ENCODE measurements at regions not wholly inside any gene's neighbourhood (a gene's known extent, or its start where the extent isn't known, plus 50 kb on each side); places are given as distances from the start of the nearest gene placed in this dataset.
A peak's percentile ranks its signal among the peaks of the same experiment; 100 is the strongest.
"Not testable (repeated sequence)": the region's sequence is repeated elsewhere in the genome, so short reads cannot be mapped to it uniquely, and the experiment has no call there.

DNA sequence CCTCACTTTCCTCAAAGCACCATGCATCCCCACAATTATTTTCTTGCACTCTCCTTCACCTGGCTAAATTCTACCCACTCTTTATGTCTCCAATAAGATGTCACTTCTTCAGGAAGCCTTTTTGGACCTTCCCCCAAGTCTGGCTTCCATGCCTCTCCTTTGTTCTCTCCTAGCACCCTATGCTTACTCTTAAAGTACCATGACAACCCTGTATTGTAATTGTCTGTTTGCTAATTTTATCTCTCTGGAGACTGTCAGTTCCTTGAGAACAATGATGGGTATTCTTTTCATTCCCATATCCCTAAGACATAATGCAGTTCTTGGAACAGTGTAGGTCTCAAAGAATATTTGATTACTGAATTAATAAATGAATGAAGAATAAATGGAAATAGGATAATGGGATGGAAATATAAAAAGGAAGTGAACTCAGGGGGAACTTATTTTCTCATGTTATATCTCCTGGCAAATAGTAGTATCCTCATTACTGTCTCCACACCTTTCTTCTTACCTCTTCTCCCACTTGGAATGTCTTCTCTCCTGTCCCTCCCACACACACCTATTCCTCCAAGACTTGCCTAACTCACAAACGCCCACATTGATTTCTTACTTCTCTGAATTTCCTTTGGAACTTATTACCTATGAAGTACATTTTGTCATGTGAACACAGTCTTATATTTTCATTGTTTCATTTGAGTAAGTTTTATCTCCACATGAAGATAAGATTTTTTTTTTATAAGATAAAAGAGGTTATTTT, 499.1 kb downstream of the NFIB start:
- no peak for DNase-seq (ENCODE audit: low spot score)

- DNase-seq (ENCODE audit: low spot score): no peak
Measured at GRCh38 chr9:13811876-13812275, 502.1 kb downstream of the NFIB start.

GRCh38 chr9:13810510-13810909, 503.4 kb downstream of the NFIB start:
- DNase-seq (ENCODE audit: low spot score): no peak

DNA sequence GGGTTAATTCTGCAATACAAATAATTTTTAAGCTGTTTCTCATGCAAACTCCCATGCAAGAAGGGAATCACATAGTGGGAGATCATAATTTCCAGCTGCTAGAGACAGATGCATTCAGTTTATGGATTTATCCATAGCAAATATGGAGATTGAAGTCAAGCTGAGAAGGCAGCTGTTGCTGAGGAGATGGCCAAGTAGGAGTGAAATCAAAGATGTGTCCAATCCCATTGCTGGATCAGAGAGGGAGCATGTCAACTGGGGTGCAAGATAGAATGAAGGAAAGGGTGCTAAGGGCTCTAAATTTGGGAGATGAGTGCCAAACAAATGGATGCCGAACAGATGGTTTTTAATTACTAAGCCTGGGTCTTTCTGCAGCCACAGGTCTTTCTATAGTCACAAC, 504.5 kb downstream of the NFIB start:
- no peak for DNase-seq (ENCODE audit: low spot score)

GRCh38 chr9:13807118-13807517, 506.8 kb downstream of the NFIB start:
- DNase-seq (ENCODE audit: low spot score): no peak

DNA sequence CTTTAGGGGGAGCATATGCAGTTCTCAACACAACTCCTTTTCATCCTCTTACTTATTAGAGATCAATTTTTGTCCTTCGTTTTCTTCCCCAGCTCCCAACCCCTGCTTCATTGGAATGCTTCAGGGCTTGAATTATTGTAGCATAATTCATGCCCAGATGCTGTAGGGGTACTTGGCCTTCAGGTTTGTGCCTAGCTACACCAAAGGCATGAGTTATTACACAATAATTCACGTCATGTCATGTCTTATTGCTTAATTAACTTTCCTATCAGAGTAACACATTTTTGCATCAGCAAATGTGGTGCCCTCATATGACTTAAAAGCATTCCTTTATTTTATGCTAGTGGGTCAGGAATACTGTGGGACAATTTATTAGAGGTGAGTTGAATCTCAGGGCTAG, 507.2 kb downstream of the NFIB start:
- DNase-seq (ENCODE audit: low spot score): no peak

- DNase-seq (ENCODE audit: low spot score): no peak
Measured at GRCh38 chr9:13805546-13805945, 508.4 kb downstream of the NFIB start.

DNA sequence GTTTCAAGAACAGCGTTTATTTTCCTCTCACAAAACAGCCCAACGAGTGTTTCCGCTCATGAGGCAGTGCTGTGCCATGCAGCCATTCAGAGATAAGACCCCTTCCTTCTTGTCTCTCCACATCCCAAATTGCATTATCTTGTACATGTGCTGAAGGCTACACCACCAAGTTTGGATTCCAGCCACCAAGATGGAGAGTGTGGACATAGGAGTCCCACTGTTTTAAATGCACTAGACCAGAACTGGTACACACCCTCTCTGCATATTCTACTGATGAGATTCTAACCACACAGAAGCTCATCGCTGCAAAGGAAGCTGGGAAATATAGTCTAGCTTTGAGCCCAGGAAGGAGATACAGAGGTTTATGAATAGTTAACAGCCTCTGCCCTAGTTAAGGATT, 509.4 kb downstream of the NFIB start:
- no peak for DNase-seq (ENCODE audit: low spot score)

GRCh38 chr9:13800776-13801175, 513.2 kb downstream of the NFIB start:
- no peak for DNase-seq (ENCODE audit: low spot score)

DNA sequence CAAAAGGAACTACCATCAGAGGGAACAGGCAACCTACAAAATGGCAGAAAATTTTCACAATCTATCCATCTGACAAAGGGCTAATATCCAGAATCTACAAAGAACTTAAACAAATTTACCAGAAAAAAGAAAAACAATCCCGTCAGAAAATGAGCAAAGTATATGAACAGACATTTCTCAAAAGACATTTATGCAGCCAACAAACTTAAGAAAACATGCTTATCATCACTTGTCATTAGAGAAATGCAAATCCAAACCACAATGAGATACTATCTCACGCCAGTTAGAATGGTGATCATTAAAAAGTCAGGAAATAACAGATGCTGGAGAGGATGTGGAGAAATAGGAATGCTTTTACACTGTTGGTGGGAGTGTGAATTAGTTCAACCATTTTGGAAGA, 516.2 kb downstream of the NFIB start:
- not testable (repeated sequence) for DNase-seq (ENCODE audit: low spot score)

DNA sequence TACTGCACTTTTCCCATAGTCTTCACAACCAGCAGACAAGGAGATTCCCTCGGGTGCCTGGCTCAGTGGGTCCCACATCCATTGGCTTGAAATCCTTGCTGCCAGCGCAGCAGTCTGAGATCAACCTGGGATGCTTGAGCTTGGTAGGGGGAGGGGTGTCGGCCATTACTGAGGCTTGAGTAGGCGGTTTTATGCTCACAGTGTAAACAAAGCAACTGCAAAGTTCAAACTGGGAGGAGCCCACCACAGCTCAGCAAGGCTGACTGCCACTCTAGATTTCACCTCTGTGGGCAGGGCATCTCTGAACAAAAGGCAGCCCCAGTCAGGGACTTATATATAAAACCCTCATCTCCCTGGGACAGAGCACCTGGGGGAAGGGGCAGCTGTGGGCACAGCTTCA, 512.3 kb upstream of the MPDZ start:
- no peak for DNase-seq (ENCODE audit: low spot score)

DNA sequence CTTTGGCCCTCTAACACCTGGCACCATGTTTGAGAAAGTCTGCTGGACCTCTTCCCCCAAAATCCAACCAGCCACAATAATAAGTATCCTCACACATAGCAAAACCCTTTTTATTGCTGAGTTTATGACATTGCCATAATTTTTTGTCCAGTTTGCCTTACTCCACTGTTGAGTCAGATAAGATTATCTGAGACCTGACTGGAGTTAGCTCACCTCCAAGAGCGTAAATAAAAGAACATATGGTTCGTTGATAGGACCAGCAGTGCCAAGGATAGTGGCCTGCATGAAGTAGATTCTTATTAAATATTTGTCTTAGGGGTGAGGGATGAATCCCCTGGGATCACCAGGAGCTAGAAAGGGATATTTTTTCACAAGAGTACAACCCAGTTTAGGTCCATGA, 510.6 kb upstream of the MPDZ start:
- DNase-seq (ENCODE audit: low spot score): no peak

- DNase-seq (ENCODE audit: low spot score): peak; percentile 3
Measured at GRCh38 chr9:13787234-13787833, 507.8 kb upstream of the MPDZ start.

- DNase-seq (ENCODE audit: low spot score): no peak
Measured at GRCh38 chr9:13786711-13787110, 507.2 kb upstream of the MPDZ start.

GRCh38 chr9:13786131-13786530, 506.6 kb upstream of the MPDZ start:
- DNase-seq (ENCODE audit: low spot score): no peak

- DNase-seq (ENCODE audit: low spot score): no peak
Measured at GRCh38 chr9:13779106-13779505, 499.6 kb upstream of the MPDZ start.

- DNase-seq (ENCODE audit: low spot score): no peak
Measured at GRCh38 chr9:13778631-13779030, 499.1 kb upstream of the MPDZ start.

DNA sequence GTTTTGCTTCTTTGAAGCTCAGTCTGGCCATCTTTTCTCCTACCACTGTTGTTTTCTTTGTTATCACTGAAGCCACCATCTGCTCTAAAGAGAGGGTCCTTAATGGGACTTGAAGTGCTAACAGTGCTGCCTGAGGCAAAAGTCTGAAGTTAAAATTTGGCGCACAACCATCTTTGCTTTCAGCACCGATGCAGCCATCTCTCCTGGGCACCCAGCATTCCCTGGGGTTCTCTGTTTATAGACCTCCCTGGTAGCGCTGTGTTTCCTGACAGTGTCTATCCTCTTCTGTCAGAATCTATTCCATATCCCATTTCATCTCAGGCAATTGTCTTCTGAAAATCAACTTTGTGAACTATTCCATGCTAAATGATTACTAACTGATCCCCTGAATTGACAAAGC, 491.5 kb upstream of the MPDZ start:
- DNase-seq (ENCODE audit: low spot score): no peak

GRCh38 chr9:13769641-13770040, 490.1 kb upstream of the MPDZ start:
- no peak for DNase-seq (ENCODE audit: low spot score)

GRCh38 chr9:13769006-13769405, 489.5 kb upstream of the MPDZ start:
- DNase-seq (ENCODE audit: low spot score): no peak

GRCh38 chr9:13762209-13762608, 482.7 kb upstream of the MPDZ start:
- no peak for DNase-seq (ENCODE audit: low spot score)

GRCh38 chr9:13759551-13759950, 480.1 kb upstream of the MPDZ start:
- no peak for DNase-seq (ENCODE audit: low spot score)

DNA sequence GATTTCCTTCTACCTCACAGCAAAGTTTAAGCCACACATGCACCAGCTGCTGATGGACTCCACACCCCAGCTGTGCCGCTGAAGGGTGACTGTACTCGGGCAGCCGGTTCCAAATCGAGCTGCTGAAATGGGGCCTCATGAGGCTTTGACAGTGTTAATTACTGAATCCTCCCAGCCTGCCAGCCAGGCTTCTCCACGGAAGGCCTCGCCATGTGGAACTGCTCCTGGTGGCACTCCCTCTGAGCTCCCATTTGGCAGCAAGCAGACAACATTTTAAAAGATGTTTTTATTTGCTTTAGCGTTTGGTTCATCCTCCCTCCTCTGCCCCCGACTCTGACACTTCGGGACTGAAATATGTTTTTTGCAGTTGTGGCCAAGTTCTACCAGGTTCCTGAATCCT, 479.4 kb upstream of the MPDZ start:
- DNase-seq (ENCODE audit: low spot score): no peak

GRCh38 chr9:13756943-13757342, 477.5 kb upstream of the MPDZ start:
- DNase-seq (ENCODE audit: low spot score): no peak
